Fibroblast of lung (primary cell): ENCODE measurements at regions not wholly inside any gene's neighbourhood (a gene's known extent, or its start where the extent isn't known, plus 50 kb on each side); places are given as distances from the start of the nearest gene placed in this dataset.

Experiments used
- EZH2 ChIP-seq: IDR thresholded peaks from 2 replicates; pipeline ENCODE4 v1.5.1; 2012; ENCODE audit warnings: low read length, control low read depth, mild to moderate bottlenecking; ENCODE audit errors: missing control alignments
- TF ChIP-seq, protein P1 (sequence below), 2 donors: IDR thresholded peaks in 1 of 2; conservative IDR thresholded peaks in 1 of 2; 1 replicate in 1 of 2; 2 replicates in 1 of 2; pipeline ENCODE4 v1.5.1; 2011 to 2012; ENCODE audit warnings: low read length in 2 of 2, control low read depth in 1 of 2, inconsistent platforms in 1 of 2, low read depth in 1 of 2, mild to moderate bottlenecking in 1 of 2

DNA sequence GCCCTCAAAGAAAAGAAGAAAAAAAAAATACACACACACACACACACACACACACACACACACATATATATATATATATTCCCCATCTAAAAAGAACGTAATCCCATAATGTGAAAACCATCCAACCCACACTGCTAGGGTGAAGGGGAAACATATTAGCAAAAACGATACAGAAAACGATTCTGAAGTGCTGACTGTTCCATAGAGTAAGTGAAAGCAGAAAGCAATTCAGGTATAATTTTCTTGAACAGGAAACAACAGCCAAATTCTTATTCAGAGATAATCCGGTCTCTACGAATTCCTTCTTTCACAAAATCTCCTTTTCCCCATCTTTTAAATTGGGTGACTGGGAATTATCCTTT, 393.5 kb downstream of the NOVA1 start:
- TF ChIP-seq, protein P1, sequence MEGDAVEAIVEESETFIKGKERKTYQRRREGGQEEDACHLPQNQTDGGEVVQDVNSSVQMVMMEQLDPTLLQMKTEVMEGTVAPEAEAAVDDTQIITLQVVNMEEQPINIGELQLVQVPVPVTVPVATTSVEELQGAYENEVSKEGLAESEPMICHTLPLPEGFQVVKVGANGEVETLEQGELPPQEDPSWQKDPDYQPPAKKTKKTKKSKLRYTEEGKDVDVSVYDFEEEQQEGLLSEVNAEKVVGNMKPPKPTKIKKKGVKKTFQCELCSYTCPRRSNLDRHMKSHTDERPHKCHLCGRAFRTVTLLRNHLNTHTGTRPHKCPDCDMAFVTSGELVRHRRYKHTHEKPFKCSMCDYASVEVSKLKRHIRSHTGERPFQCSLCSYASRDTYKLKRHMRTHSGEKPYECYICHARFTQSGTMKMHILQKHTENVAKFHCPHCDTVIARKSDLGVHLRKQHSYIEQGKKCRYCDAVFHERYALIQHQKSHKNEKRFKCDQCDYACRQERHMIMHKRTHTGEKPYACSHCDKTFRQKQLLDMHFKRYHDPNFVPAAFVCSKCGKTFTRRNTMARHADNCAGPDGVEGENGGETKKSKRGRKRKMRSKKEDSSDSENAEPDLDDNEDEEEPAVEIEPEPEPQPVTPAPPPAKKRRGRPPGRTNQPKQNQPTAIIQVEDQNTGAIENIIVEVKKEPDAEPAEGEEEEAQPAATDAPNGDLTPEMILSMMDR (conservative IDR thresholded peaks at IDR 0.05 in 1 of 2, IDR thresholded peaks at IDR 0.05 in 1 of 2; ENCODE audit: low read depth in 1 of 2, low read length in 2 of 2), result no peak
- TF ChIP-seq EZH2, result no peak
